ENCODE measurements at regions not wholly inside any gene's neighbourhood (a gene's known extent, or its start where the extent isn't known, plus 50 kb on each side); places are given as distances from the start of the nearest gene placed in this dataset.

- Histone ChIP-seq H3K4me1 (no peaks in the 10 kb centered on the region), H3K27me3 (no peaks in the 10 kb centered on the region), H3K9me3 (no peaks in the 10 kb centered on the region), H3K4me3 (no peak overlapping the region), H3K27ac (no peak overlapping the region), H3K36me3 (replicated peaks in 1 of 2; ENCODE audit: insufficient read depth in 1 of 2, low read depth in 2 of 2) (no peaks in the 10 kb centered on the region)
- DNase-seq (no peak), ATAC-seq (no peak)
- 0 to 25% methylated on average over 2 of the region's 2 CpGs for WGBS, 2 donors
- TF ChIP-seq POLR2A (IDR thresholded peaks at IDR 0.05): no peak
- no peak for TF ChIP-seq CTCF (IDR thresholded peaks at IDR 0.05)
- intact Hi-C loops (cut with DNase I): no loop called here
These were observed 384.6 kb downstream of the IDS start for GRCh38 chrX:149120459-149120858.

GRCh38 chrX:149114874-149115273, 390.2 kb downstream of the IDS start:
- Histone ChIP-seq H3K9me3 (no peaks in the 10 kb centered on the region), H3K27ac (no peak overlapping the region), H3K4me3 (no peak overlapping the region), H3K27me3 (no peaks in the 10 kb centered on the region), H3K4me1 (no peaks in the 10 kb centered on the region), H3K36me3 (replicated peaks in 1 of 2; ENCODE audit: insufficient read depth in 1 of 2, low read depth in 2 of 2) (no peaks in the 10 kb centered on the region)
- ATAC-seq (no peak), DNase-seq (no peak)
- TF ChIP-seq POLR2A (IDR thresholded peaks at IDR 0.05) (no peak), CTCF (IDR thresholded peaks at IDR 0.05) (no peak)
- WGBS, 2 donors: 27 to 34% methylated on average over 4 of the region's 4 CpGs
- intact Hi-C loops (cut with DNase I): no loop called here

GRCh38 chrX:149114001-149114400, 391.1 kb downstream of the IDS start:
- TF ChIP-seq POLR2A (IDR thresholded peaks at IDR 0.05) (no peak), CTCF (IDR thresholded peaks at IDR 0.05) (no peak)
- 78% methylated on average over 6 of the region's 15 CpGs; no CpG with 5 or more reads in 1 of the 2 donors for WGBS, 2 donors
- no peaks in the 10 kb centered on the region for H3K36me3 ChIP-seq (replicated peaks in 1 of 2; ENCODE audit: insufficient read depth in 1 of 2, low read depth in 2 of 2)
- no peaks in the 10 kb centered on the region for H3K4me1 ChIP-seq
- intact Hi-C loops (cut with DNase I): no loop called here
- H3K4me3 ChIP-seq: no peak overlapping the region
- no peak overlapping the region for H3K27ac ChIP-seq
- no peaks in the 10 kb centered on the region for H3K9me3 ChIP-seq
- DNase-seq: no peak
- no peak for ATAC-seq
- no peaks in the 10 kb centered on the region for H3K27me3 ChIP-seq

GRCh38 chrX:149097786-149098185, 407.3 kb downstream of the IDS start:
- intact Hi-C loops (cut with DNase I): no loop called here
- Histone ChIP-seq H3K4me1 (no peaks in the 10 kb centered on the region), H3K36me3 (replicated peaks in 1 of 2; ENCODE audit: insufficient read depth in 1 of 2, low read depth in 2 of 2) (no peaks in the 10 kb centered on the region), H3K9me3 (no peaks in the 10 kb centered on the region), H3K4me3 (no peak overlapping the region), H3K27ac (no peak overlapping the region), H3K27me3 (no peaks in the 10 kb centered on the region)
- ATAC-seq: no peak
- DNase-seq: no peak
- TF ChIP-seq POLR2A (IDR thresholded peaks at IDR 0.05) (no peak), CTCF (IDR thresholded peaks at IDR 0.05) (no peak)

GRCh38 chrX:149092179-149092578, 412.9 kb downstream of the IDS start:
- 36 to 55% methylated on average over 3 of the region's 3 CpGs for WGBS, 2 donors
- no peak overlapping the region for H3K4me3 ChIP-seq
- H3K4me1 ChIP-seq: no peaks in the 10 kb centered on the region
- no peaks in the 10 kb centered on the region for H3K36me3 ChIP-seq (replicated peaks in 1 of 2; ENCODE audit: insufficient read depth in 1 of 2, low read depth in 2 of 2)
- H3K27me3 ChIP-seq: no peaks in the 10 kb centered on the region
- H3K9me3 ChIP-seq: no peaks in the 10 kb centered on the region
- intact Hi-C loops (cut with DNase I): no loop called here
- DNase-seq (no peak), ATAC-seq (no peak)
- no peak for TF ChIP-seq POLR2A (IDR thresholded peaks at IDR 0.05)
- no peak for TF ChIP-seq CTCF (IDR thresholded peaks at IDR 0.05)
- H3K27ac ChIP-seq: no peak overlapping the region
